Anterior cingulate cortex (tissue), 58 donors: ENCODE measurements at regions not wholly inside any gene's neighbourhood (a gene's known extent, or its start where the extent isn't known, plus 50 kb on each side); places are given as distances from the start of the nearest gene placed in this dataset.
"Not testable (repeated sequence)": the region's sequence is repeated elsewhere in the genome, so short reads cannot be mapped to it uniquely, and the experiment has no call there.

Experiments used
- DNase-seq, 58 donors: peaks; one replicate each; lab custom pipeline; 2025; lab: John Stamatoyannopoulos, UW

GRCh38 chr3:18086078-18086477, 339.1 kb downstream of the SATB1 start:
- DNase-seq, result peak in 4 of 58 donors; percentile 2 to 9 (median 5)

DNA sequence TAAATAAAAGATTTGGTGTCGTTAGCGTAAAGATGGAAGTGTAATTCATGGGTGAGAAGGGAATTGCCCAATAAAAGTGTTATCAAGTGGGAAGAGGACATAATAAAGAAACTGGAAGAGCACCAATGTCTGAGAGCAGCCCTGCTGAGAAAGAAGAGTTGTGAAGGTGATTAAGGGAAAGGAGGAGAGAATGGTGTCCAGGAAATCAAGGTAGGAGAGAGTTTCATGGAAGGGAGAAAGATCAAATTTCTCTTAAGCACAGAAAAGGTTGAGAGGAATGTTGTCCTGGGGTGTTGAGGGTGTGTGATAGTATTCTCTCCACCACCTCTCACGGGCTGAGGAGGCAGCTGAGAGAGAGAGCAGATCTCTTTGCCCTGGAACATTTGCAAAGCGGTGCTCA, 339.7 kb downstream of the SATB1 start:
- DNase-seq, result no peak

- not testable (repeated sequence) for DNase-seq
Observed at GRCh38 chr3:18083273-18083590, 340.8 kb upstream of the TBC1D5 start.

GRCh38 chr3:18082551-18083272, 340.3 kb upstream of the TBC1D5 start:
- DNase-seq, result no peak

DNA sequence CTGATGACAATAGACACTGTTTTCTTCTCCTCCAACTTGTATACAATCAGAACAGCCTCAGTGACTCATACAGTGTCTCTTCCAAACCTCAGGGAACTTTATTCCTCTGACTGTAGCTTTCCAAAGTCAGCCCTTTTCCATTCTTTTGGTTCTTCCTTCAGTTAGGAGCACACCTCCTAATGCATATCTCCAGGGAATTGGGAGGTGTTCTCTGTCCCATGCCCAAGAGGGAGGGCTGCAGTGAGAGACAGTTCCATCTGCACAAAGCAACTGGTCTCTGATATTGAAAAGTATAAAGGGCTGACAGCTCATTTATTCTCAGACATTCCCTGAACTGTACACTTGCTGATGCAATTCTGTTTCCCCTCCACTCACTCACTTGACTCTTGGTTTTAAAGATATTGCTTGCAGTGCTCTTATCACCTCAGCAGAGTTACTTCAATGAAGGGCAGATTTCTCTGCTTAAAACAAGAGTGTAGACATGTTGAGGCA, 337.8 kb upstream of the TBC1D5 start:
- no peak for DNase-seq

GRCh38 chr3:18079739-18080138, 337.3 kb upstream of the TBC1D5 start:
- DNase-seq, result no peak

- no peak for DNase-seq
Observed at GRCh38 chr3:18079062-18079461, 336.6 kb upstream of the TBC1D5 start.

DNA sequence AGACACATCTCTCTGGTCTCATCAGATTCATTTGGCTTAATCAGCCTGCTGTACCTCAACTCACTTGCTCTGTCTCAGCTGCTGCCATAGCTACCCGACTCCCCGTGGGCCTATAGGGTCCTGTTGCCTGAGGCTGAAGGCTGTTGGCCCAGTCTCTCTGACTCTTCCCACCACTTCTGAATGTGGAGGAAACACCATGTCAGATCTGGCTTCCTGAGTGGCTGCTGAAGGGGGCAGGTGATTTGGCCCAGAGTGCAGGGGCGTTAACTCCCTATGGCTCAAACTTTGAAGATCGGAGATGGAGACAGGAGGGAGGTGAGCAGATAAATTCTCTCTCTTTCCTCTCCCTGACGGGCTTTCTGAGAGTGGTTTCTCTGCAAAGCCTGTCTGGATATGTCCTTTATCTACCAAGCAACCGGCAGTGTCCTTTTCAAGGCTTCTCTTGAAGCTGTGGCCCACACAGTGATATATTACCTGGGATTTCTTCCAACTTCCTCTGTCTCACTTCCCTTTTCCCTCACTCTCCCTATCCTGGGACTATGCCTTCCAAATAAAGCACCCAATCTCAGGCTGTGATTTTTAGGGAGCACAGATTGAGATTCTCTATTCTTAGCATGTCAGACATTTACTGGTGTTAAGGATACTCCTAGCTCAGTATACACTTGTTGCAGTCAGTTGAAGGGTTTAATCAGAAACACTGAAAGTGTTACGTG, 334.9 kb upstream of the TBC1D5 start:
- no peak for DNase-seq

DNA sequence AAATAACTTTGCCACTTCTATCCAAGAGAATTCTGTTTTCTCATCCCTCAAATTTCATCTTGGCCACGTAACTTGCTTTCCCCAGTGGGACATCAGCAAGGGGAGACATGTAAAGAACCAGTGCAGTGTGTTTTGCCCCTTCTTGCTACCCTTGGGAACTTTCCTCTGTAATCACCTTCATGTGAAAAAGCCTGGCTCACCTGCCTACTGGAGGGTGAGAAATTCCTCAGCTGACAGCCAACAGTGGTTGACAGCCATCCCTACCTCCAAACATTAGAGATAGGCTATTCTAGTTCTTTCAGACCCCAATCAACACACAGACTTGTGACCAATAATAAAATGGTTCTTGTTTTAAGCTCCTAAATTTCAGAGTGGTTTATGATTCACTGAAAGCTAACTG, 333.9 kb upstream of the TBC1D5 start:
- no peak for DNase-seq

GRCh38 chr3:18075799-18076198, 333.4 kb upstream of the TBC1D5 start:
- DNase-seq, result no peak

GRCh38 chr3:18071833-18072232, 329.4 kb upstream of the TBC1D5 start:
- no peak for DNase-seq

DNA sequence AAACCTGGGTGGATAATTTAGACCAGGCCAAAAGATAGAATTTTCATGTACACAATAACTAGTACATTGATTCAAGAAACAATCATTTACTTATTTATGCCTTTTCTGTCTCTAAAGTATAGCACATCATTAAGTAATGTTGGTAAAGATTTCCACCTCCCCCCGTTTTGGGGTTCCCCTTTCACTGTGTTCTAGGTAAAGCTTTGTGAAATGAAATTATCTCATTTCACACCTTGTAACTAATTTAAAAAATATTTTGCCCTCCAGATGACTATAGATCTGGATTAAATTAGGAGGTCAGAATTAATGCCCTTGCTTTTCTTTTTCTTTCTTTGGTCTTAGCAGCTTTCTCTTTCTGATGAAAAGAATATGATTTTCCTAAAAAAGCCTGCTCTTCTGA, 328.5 kb upstream of the TBC1D5 start:
- no peak for DNase-seq

DNA sequence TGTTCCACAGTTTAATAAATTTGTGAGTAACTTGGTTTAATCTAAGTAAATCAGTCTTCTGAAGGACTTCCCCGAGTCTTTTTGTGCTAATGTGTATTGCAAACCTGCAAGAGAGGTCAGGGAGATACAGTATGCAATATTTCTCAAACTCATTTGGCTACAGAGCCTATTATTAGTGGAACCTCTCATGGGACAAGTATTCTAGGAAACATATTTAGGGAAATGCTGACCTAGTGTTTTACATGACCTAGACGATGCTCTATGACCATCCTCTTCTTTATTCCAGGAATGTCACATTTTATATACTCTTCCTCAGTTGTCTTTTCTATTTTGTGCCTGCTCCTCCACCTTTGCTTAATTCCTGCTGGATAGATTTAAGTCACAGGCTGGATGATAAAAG, 327.8 kb upstream of the TBC1D5 start:
- no peak for DNase-seq

- no peak for DNase-seq
Observed at GRCh38 chr3:18069568-18069967, 327.1 kb upstream of the TBC1D5 start.

- DNase-seq, result no peak
Observed at GRCh38 chr3:18066899-18067582, 324.6 kb upstream of the TBC1D5 start.

- no peak for DNase-seq
Observed at GRCh38 chr3:18064586-18064985, 322.2 kb upstream of the TBC1D5 start.

DNA sequence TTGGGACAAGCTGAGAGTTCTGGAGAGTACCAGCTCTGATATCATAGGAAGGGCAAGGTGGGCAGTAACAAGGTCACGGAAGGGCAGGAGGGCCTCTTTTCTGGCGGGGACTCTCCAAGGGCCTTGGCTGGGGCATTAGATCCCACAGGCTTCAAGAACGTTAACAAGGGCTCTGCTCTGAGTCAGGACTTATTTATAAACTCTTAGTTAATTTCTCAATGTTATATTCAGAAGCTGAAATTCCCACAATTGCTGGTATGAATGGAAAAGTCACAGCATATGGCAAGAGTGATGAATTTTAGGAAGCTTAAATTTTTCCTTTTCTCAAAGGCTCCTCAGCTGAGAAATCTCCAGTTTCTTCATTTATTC, 320.2 kb upstream of the TBC1D5 start:
- DNase-seq, result peak in 1 of 58 donors; percentile 17

DNA sequence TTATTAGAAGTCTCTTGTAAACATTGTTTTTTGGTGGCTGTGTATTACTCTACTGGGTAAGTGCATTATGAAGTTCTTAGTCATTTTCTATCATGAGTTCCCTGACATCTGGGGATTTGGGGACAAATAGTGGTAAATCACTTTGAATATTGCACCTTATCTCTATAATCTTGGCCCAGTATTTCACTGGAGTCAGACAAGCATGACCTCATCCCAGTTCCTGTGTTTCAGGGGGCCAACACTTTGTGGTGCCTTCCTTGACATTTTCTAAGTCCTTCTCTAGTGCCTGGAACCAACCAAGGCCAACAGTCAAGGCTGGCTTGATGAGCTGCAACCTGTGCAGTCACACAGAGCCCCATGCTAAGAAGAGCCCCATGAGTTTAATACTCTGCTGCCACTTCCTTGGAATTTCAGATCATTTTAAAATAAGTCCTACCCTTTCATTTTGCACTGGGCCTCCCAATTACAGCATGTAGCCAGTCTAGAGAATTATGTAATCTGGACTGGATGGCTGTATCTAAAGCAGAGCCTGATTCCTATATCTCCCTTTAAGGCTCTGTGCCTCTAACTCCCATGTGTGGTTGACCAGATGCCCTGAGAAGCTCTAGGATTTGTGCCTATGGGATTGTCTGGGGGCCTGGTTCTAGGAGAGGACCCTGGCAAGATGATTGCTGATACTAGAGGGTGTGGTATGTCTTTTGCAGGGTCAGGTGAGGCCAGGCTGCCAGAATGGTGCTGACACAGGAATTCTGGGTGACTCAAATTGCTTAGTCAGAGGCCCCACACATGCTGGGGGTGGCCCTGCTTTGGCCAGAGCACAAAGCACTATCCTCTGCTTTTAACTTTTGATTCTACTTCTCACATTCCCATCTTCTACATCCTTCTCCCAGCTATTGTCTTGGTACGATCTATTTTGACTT, 319.6 kb upstream of the TBC1D5 start:
- no peak for DNase-seq

- no peak for DNase-seq
Observed at GRCh38 chr3:18058666-18059065, 316.2 kb upstream of the TBC1D5 start.

DNA sequence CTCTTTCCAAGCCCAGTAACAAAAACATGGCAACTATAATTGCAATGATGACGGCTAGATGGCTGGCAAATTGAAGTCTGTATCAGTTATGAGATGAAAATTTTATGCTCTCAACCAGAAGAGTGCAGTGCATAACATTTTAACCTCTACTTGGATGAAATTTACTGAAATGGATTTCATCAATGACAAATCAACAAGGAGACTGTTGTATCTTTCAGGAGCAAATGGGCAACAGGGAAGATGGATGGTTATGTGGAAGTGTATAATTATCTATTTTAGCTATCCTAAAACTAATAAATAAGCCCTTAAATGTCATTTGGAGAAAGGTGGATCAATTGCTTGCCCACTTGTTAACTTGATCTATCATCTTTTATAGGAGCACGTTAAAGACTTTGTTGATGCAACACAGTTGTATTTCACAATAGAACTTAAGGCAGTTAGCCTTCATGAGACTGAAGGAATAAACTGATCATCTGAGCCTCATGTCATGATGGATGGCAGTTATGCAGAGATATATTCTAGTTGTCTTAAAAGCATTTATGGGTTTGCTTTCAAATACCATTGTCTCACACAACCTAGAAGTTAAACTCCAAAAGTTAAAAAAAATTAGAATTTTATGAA, 315.1 kb upstream of the TBC1D5 start:
- no peak for DNase-seq
